Retinal pigment epithelial cell (primary cell): ENCODE measurements at regions not wholly inside any gene's neighbourhood (a gene's known extent, or its start where the extent isn't known, plus 50 kb on each side); places are given as distances from the start of the nearest gene placed in this dataset.
A peak's percentile ranks its signal among the peaks of the same experiment; 100 is the strongest.

Source experiments
- DNase-seq: peaks from one replicate; pipeline ENCODE4 v3.0.0-alpha.2; 2010; ENCODE audit warnings: low read depth
- H3K4me3 ChIP-seq: 2 replicates; pipeline ENCODE4 v1.5.1; 2011; ENCODE audit warnings: mild to moderate bottlenecking, low read length, control low read depth, moderate library complexity
- TF ChIP-seq, protein P1 (sequence below): conservative IDR thresholded peaks from 2 replicates; pipeline ENCODE4 v1.5.1; 2011; ENCODE audit warnings: low read depth, low read length, control low read depth, inconsistent platforms

DNA sequence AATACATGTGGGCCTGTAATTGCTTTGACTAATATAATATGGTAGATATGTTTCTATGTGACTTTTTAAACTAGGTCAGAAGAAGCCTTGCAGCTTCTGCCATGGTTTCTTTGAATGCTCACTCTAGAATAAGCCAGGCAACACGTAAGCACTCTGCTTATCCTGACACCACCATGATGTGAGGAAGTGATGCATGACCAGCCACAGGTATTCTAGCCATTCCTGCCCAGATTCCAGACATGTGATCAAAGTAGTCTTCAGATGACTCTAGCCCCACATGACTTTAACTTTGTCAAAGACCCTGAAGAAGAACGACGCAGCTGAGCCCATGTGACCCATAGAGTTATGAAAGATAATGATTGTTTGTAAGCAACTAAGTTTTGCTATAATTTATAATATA, 276.1 kb upstream of the NCAM1 start:
- TF ChIP-seq, protein P1, sequence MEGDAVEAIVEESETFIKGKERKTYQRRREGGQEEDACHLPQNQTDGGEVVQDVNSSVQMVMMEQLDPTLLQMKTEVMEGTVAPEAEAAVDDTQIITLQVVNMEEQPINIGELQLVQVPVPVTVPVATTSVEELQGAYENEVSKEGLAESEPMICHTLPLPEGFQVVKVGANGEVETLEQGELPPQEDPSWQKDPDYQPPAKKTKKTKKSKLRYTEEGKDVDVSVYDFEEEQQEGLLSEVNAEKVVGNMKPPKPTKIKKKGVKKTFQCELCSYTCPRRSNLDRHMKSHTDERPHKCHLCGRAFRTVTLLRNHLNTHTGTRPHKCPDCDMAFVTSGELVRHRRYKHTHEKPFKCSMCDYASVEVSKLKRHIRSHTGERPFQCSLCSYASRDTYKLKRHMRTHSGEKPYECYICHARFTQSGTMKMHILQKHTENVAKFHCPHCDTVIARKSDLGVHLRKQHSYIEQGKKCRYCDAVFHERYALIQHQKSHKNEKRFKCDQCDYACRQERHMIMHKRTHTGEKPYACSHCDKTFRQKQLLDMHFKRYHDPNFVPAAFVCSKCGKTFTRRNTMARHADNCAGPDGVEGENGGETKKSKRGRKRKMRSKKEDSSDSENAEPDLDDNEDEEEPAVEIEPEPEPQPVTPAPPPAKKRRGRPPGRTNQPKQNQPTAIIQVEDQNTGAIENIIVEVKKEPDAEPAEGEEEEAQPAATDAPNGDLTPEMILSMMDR = no peak
- H3K4me3 ChIP-seq = no peak overlapping the region
- DNase-seq = no peak

DNA sequence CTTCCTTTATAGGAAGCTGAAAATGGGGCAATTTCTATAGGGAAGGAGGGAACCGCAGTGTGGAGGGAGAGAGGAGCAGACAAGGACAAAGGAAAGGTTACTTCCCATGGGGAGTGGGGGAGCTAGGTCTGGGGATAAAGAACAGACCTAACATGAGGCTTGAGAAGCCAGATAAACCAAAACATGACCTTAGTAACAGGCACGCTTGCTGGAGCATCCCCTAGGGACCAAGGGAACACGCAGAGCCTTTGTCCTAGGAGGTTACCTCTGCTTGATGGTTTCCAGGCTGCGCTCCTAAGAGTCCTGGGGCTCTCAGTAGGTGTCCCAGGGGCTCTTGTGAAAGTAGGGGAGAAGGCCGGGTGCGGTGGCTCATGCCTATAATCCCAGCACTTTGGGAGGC, 271.4 kb upstream of the NCAM1 start:
- H3K4me3 ChIP-seq = no peak overlapping the region
- no peak for DNase-seq
- TF ChIP-seq, protein P1 = no peak

DNA sequence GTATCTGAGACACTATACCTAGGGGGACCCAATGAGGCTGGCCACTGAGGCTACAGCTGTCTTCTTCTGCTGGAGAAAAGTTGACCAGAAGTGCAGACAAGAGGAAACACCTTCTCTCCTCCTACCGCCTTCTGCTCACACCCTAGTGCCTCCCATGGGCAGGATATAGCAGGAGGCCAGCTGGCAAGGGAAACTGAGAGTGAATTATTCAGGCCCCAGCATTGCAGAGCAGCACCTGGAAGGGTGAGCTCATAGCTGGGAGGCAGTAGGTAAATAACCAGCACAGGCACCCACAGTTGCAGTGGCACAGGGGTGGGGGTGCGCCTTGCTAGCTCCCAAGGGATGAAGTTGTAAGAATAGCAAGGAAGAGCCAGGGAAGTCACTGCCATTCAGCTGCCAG, 267.4 kb upstream of the NCAM1 start:
- TF ChIP-seq, protein P1 = no peak
- DNase-seq = no peak
- H3K4me3 ChIP-seq = no peak overlapping the region

DNA sequence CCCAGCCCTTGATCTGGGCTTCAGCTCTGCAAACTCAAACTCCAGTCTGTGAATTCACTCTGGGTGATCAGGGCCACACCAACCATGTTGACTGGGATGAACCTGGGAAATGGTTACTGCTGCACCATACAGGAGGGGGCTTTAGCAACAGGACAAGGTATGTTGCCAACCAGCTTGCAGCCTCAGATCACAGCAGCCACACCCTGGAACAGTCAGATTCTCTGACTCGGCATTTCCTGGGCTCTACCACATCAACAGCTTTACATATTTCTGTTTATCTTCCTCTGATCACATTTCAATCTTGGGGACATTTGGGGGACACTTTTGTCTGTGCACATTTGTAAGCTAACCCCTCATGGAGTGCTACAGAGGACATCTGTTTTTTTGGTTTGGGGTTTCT, 267.0 kb upstream of the NCAM1 start:
- DNase-seq = no peak
- TF ChIP-seq, protein P1 = no peak
- no peak overlapping the region for H3K4me3 ChIP-seq

DNA sequence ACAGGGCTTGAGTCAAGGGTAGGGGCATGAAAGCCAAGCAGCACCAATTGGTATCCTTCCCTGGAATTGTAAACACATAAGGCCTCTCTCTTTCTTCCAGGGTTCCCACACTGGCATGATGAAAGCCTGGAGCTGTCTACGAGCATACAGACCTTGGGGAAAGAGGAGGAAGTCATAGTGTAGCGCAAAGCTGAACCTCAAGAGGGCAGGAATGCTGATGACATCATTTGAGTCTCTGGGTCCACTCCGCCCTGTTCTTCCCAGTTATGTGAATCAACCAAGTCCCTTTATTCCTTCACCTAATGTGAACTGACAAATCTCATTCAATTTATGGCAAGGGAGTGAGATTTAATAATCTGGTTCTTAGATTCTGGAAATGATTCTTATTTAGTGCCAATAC, 266.4 kb upstream of the NCAM1 start:
- DNase-seq = no peak
- no peak overlapping the region for H3K4me3 ChIP-seq
- TF ChIP-seq, protein P1 = no peak

DNA sequence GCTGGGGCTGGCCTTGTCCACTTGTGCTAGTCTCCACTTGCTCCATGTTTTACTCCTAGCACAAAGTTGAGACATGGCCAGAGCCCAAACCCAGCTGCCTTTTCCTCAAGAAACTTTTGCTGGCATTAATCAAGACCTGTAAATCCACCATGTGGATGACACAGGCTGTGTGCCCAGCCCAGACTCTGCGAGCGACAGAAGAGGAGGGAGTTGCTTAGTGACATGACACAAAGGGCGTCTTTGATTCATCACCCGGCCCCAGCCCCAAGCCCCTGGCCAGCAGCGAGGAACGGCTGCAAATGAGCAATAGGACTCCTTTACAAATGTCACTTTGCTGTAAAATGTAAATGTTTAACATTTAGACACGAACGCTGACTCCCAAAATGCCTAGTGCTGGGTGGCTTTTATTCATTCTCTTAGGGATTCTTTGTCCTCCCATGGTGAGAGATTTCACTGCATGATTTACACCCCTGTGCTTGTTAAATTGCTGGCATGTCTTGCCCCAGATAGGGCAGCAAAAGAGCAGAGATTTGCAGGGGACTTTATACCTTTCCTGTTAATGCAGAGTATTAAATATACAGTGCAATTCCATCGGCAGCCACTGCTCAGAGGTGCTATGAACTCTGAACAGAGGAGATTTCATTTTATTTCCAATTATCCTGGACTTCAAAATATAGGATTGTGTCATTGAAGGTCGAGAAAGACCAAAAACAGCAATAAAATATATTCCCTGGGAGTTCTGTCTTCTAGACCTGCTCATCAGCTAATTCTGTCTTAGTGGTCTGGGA, 263.6 kb upstream of the NCAM1 start:
- TF ChIP-seq, protein P1 = peak; percentile 7
- no peak for DNase-seq
- no peak overlapping the region for H3K4me3 ChIP-seq

DNA sequence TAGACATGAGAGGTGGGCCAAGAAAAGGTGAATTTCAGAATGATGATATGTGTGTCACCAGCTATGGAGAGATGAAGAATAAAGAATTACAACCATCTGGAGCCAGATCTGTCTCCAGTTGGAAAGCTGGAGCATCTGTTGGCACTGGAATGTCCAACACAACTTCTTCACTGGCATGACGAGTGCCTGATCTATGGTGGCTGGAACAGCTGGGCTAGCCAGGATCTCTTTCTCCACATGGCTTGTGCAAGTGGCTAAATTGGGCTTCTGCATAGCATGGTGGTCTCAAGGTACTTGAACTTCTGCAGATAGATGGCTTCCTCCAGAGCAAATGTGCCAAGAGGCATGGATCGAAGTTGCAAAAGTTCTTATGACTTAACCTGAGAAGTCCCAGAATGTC, 256.1 kb upstream of the NCAM1 start:
- no peak overlapping the region for H3K4me3 ChIP-seq
- TF ChIP-seq, protein P1 = no peak
- no peak for DNase-seq
